Adrenal gland (tissue), 5 donors: ENCODE measurements at regions not wholly inside any gene's neighbourhood (a gene's known extent, or its start where the extent isn't known, plus 50 kb on each side); places are given as distances from the start of the nearest gene placed in this dataset.

Experiments
- CTCF ChIP-seq, 6 experiments: fragments of 450-650 bp in 4 of 6; fragments of 200-600 bp in 2 of 6; sonication (generic) in 1 of 6; IDR thresholded peaks; 1 replicate in 5 of 6; 2 replicates in 1 of 6; pipeline versions ENCODE4 v1.5.1 to v1.8.0; 2016 to 2021; ENCODE audit warnings: antibody characterized with exemption in 6 of 6, mild to moderate bottlenecking in 2 of 6, moderate library complexity in 1 of 6
- POLR2A ChIP-seq, 2 donors: fragments of 450-650 bp; IDR thresholded peaks; one replicate each; pipeline ENCODE4 v1.6.1; 2017; ENCODE audit warnings: antibody characterized with exemption in 2 of 2, mild to moderate bottlenecking in 2 of 2, moderate library complexity in 1 of 2
- donor health status: DM: no; HTN: no; CAD: no.

- TF ChIP-seq CTCF (IDR thresholded peaks at IDR 0.05) (no peak), POLR2A (IDR thresholded peaks at IDR 0.05) (no peak)
Observed at GRCh38 chr7:85310301-85310700, 123.4 kb upstream of the SEMA3D start.
